ENCODE measurements at regions not wholly inside any gene's neighbourhood (a gene's known extent, or its start where the extent isn't known, plus 50 kb on each side); places are given as distances from the start of the nearest gene placed in this dataset.

GRCh38 chr6:87995461-87995860 lies 52.2 kb upstream of the SPACA1 start:
- DNase-seq (ENCODE audit: low read depth in 3 of 3): no peak

- no peak for DNase-seq (ENCODE audit: low read depth in 3 of 3)
These were observed 54.3 kb upstream of the SPACA1 start for GRCh38 chr6:87993356-87993755.

GRCh38 chr6:87990871-87991270 lies 56.8 kb upstream of the SPACA1 start:
- no peak for DNase-seq (ENCODE audit: low read depth in 3 of 3)

GRCh38 chr6:87982134-87982533 lies 65.5 kb upstream of the SPACA1 start:
- DNase-seq (ENCODE audit: low read depth in 3 of 3): no peak

GRCh38 chr6:87979737-87980136 lies 67.9 kb upstream of the SPACA1 start:
- no peak for DNase-seq (ENCODE audit: low read depth in 3 of 3)

GRCh38 chr6:87976616-87977015 lies 71.0 kb upstream of the SPACA1 start:
- no peak for DNase-seq (ENCODE audit: low read depth in 3 of 3)

- no peak for DNase-seq (ENCODE audit: low read depth in 3 of 3)
These were observed 72.1 kb upstream of the SPACA1 start for GRCh38 chr6:87975561-87975960.

- DNase-seq (ENCODE audit: low read depth in 3 of 3): no peak
These were observed 75.4 kb upstream of the SPACA1 start for GRCh38 chr6:87972279-87972678.

- no peak for DNase-seq (ENCODE audit: low read depth in 3 of 3)
These were observed 75.9 kb upstream of the SPACA1 start for GRCh38 chr6:87971605-87972262.

GRCh38 chr6:87968435-87969278 lies 79.0 kb upstream of the SPACA1 start:
- no peak for DNase-seq (ENCODE audit: low read depth in 3 of 3)

- no peak for DNase-seq (ENCODE audit: low read depth in 3 of 3)
These were observed 81.8 kb upstream of the SPACA1 start for GRCh38 chr6:87965806-87966205.

- no peak for DNase-seq (ENCODE audit: low read depth in 3 of 3)
These were observed 88.6 kb upstream of the SPACA1 start for GRCh38 chr6:87959083-87959482.

- no peak for DNase-seq (ENCODE audit: low read depth in 3 of 3)
These were observed 95.9 kb upstream of the SPACA1 start for GRCh38 chr6:87951751-87952150.

- no peak for DNase-seq (ENCODE audit: low read depth in 3 of 3)
These were observed 97.0 kb upstream of the SPACA1 start for GRCh38 chr6:87950614-87951013.

- DNase-seq (ENCODE audit: low read depth in 3 of 3): no peak
These were observed 98.4 kb upstream of the SPACA1 start for GRCh38 chr6:87949194-87949593.

GRCh38 chr6:87946669-87947068 lies 101.0 kb upstream of the SPACA1 start:
- no peak for DNase-seq (ENCODE audit: low read depth in 3 of 3)

GRCh38 chr6:87945966-87946365 lies 101.7 kb upstream of the SPACA1 start:
- no peak for DNase-seq (ENCODE audit: low read depth in 3 of 3)

- no peak for DNase-seq (ENCODE audit: low read depth in 3 of 3)
These were observed 102.5 kb upstream of the SPACA1 start for GRCh38 chr6:87945181-87945580.

GRCh38 chr6:87944541-87944954 lies 103.1 kb upstream of the SPACA1 start:
- DNase-seq (ENCODE audit: low read depth in 3 of 3): no peak

GRCh38 chr6:87943191-87943590 lies 104.5 kb upstream of the SPACA1 start:
- no peak for DNase-seq (ENCODE audit: low read depth in 3 of 3)

GRCh38 chr6:87941556-87942358 lies 105.9 kb upstream of the SPACA1 start:
- DNase-seq (ENCODE audit: low read depth in 3 of 3): no peak

GRCh38 chr6:87939776-87940175 lies 107.9 kb upstream of the SPACA1 start:
- DNase-seq (ENCODE audit: low read depth in 3 of 3): no peak

Data from stimulated activated CD4-positive, alpha-beta T cell treated with anti-CD3 and anti-CD28 coated beads, TNF-alpha, amount 100 ng/mL, for 48 hours (primary cell).